ENCODE measurements at regions not wholly inside any gene's neighbourhood (a gene's known extent, or its start where the extent isn't known, plus 50 kb on each side); places are given as distances from the start of the nearest gene placed in this dataset.

DNA sequence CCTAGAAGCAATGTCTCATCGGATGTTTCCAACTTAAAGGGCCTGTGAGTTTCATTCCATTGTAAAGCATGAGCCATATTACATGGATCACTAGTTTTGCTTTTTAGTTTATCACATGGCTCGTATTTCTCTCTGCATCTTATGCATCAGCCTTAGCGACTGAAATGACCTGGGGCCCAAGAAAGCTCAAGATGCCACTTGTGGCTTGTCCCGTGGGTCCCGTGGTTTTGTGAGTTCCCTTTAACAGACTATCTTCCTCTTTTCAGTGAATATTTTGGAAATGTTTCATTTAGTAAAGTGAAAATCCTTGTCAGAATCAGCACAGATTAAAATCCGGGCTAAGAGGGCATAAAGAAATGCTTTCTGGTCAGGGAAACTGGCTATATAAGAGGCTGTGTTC lies 86.2 kb upstream of the PPM1H start:
- no peak for DNase-seq (ENCODE audit: low read depth)
- in situ Hi-C loops (cut with HindIII; ENCODE audit: low sequenced_read_pairs), result no loop called here
- H3K4me3 ChIP-seq (ENCODE audit: low read depth, low read length), result no peak overlapping the region
- no peak for TF ChIP-seq CTCF (IDR thresholded peaks at IDR 0.05; ENCODE audit: low read depth, low read length, missing control alignments)

- DNase-seq (ENCODE audit: low read depth), result no peak
- in situ Hi-C loops (cut with HindIII; ENCODE audit: low sequenced_read_pairs), result no loop called here
- H3K4me3 ChIP-seq (ENCODE audit: low read depth, low read length), result no peak overlapping the region
- no peak for TF ChIP-seq CTCF (IDR thresholded peaks at IDR 0.05; ENCODE audit: low read depth, low read length, missing control alignments)
These were observed 85.3 kb upstream of the PPM1H start for GRCh38 chr12:63020269-63020668.

DNA sequence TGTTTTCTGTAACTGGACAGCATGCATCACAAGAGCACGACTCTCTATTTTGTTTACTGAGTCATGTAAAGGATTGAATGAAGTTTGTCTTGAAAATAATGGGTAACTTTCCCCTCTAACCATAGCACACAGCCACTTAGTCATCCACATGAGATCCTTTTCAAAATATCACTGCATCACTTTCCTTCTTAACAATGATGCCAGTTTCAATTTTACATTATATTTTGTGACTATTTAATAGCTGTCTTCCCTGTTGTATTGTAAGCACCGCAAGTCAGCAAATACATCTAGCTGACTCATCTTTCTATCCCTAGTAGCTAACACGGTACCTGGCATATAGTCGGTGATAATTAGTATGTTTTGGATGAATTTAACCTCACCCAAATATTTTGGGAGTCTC lies 83.3 kb upstream of the PPM1H start:
- DNase-seq (ENCODE audit: low read depth), result no peak
- in situ Hi-C loops (cut with HindIII; ENCODE audit: low sequenced_read_pairs), result no loop called here
- no peak for TF ChIP-seq CTCF (IDR thresholded peaks at IDR 0.05; ENCODE audit: low read depth, low read length, missing control alignments)
- no peak overlapping the region for H3K4me3 ChIP-seq (ENCODE audit: low read depth, low read length)

GRCh38 chr12:63013302-63013701 lies 78.4 kb upstream of the PPM1H start:
- no peak overlapping the region for H3K4me3 ChIP-seq (ENCODE audit: low read depth, low read length)
- TF ChIP-seq CTCF (IDR thresholded peaks at IDR 0.05; ENCODE audit: low read depth, low read length, missing control alignments), result no peak
- in situ Hi-C loops (cut with HindIII; ENCODE audit: low sequenced_read_pairs), result no loop called here
- DNase-seq (ENCODE audit: low read depth), result no peak

DNA sequence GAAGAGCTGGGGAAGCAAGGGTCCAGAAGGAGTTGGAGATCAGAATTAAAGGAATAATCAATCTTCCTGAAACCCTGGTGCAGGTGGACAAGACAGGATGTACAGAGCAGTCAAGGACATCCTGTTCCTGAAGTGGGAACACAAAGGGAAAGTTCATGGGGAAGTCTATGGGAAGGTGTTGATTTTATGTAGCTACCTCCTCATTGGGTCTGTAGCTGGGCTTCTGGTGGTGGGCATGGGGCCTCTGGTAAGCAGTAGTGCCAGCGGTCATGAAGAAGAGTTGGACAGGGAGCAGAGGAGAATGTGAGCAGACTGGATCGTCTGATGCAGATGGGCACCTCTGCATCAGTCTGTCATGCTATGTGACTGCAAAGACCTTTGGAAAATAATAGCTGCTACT lies 75.7 kb upstream of the PPM1H start:
- H3K4me3 ChIP-seq (ENCODE audit: low read depth, low read length), result no peak overlapping the region
- no peak for DNase-seq (ENCODE audit: low read depth)
- TF ChIP-seq CTCF (IDR thresholded peaks at IDR 0.05; ENCODE audit: low read depth, low read length, missing control alignments), result no peak
- in situ Hi-C loops (cut with HindIII; ENCODE audit: low sequenced_read_pairs), result no loop called here

GRCh38 chr12:63008372-63008771 lies 73.4 kb upstream of the PPM1H start:
- in situ Hi-C loops (cut with HindIII; ENCODE audit: low sequenced_read_pairs), result no loop called here
- no peak overlapping the region for H3K4me3 ChIP-seq (ENCODE audit: low read depth, low read length)
- no peak for DNase-seq (ENCODE audit: low read depth)
- no peak for TF ChIP-seq CTCF (IDR thresholded peaks at IDR 0.05; ENCODE audit: low read depth, low read length, missing control alignments)

GRCh38 chr12:63007726-63008125 lies 72.8 kb upstream of the PPM1H start:
- no peak overlapping the region for H3K4me3 ChIP-seq (ENCODE audit: low read depth, low read length)
- DNase-seq (ENCODE audit: low read depth), result no peak
- TF ChIP-seq CTCF (IDR thresholded peaks at IDR 0.05; ENCODE audit: low read depth, low read length, missing control alignments), result no peak
- in situ Hi-C loops (cut with HindIII; ENCODE audit: low sequenced_read_pairs), result no loop called here
